MM.1S (cell line): ENCODE measurements at regions not wholly inside any gene's neighbourhood (a gene's known extent, or its start where the extent isn't known, plus 50 kb on each side); places are given as distances from the start of the nearest gene placed in this dataset.

Source experiments
- DNase-seq: peaks from one replicate; pipeline ENCODE4 v3.0.0-alpha.2; 2015
- H2AFZ ChIP-seq: fragments of 300-600 bp; sonication (generic); 2 replicates; pipeline ENCODE4 v1.6.0; 2016; ENCODE audit warnings: antibody characterized with exemption, low read length
- H3F3A ChIP-seq: fragments of 300-600 bp; sonication (generic); 2 replicates; pipeline ENCODE4 v1.6.1; 2016; ENCODE audit warnings: mild to moderate bottlenecking, antibody characterized with exemption, low read length, moderate library complexity, mixed read lengths; ENCODE audit not compliant: insufficient read depth
- H3K27ac ChIP-seq: fragments of 300-600 bp; sonication (generic); 2 replicates; pipeline ENCODE4 v1.5.1; 2016; ENCODE audit warnings: mild to moderate bottlenecking, low read length
- H3K27me3 ChIP-seq: fragments of 300-600 bp; sonication (generic); replicated peaks from 2 replicates; pipeline ENCODE4 v1.6.0; 2016; ENCODE audit warnings: low read length; ENCODE audit not compliant: insufficient read depth
- H3K36me3 ChIP-seq: fragments of 300-600 bp; sonication (generic); replicated peaks from 2 replicates; pipeline ENCODE4 v1.6.1; 2016; ENCODE audit warnings: mild to moderate bottlenecking, low read length, mixed read lengths; ENCODE audit not compliant: insufficient read depth
- H3K4me1 ChIP-seq: fragments of 300-600 bp; sonication (generic); 2 replicates; pipeline ENCODE4 v1.6.1; 2016; ENCODE audit warnings: low read length, mixed read lengths
- H3K4me2 ChIP-seq: fragments of 300-600 bp; sonication (generic); 2 replicates; pipeline ENCODE4 v1.6.0; 2016; ENCODE audit warnings: low read depth, low read length
- H3K4me3 ChIP-seq: fragments of 300-600 bp; sonication (generic); 2 replicates; pipeline ENCODE4 v1.5.1; 2016; ENCODE audit warnings: low read length, mixed read lengths
- H3K79me2 ChIP-seq: fragments of 300-600 bp; sonication (generic); 2 replicates; pipeline ENCODE4 v1.6.1; 2016; ENCODE audit warnings: mixed run types, low read length, mixed read lengths
- H3K9ac ChIP-seq: fragments of 300-600 bp; sonication (generic); 2 replicates; pipeline ENCODE4 v1.6.1; 2016; ENCODE audit warnings: low read length, mixed read lengths
- H3K9me2 ChIP-seq: fragments of 300-600 bp; sonication (generic); replicated peaks from 2 replicates; pipeline ENCODE4 v1.6.1; 2016; ENCODE audit warnings: mild to moderate bottlenecking, low read length, mixed read lengths; ENCODE audit not compliant: insufficient read depth
- H3K9me3 ChIP-seq: fragments of 300-600 bp; sonication (generic); replicated peaks from 2 replicates; pipeline ENCODE4 v1.6.1; 2016; ENCODE audit warnings: mild to moderate bottlenecking, low read length, mixed read lengths; ENCODE audit not compliant: insufficient read depth
- H4K20me1 ChIP-seq: fragments of 300-600 bp; sonication (generic); 2 replicates; pipeline ENCODE4 v1.6.1; 2016; ENCODE audit warnings: mild to moderate bottlenecking, low read length, moderate library complexity, mixed read lengths; ENCODE audit not compliant: insufficient read depth
- CTCF ChIP-seq: fragments of 300-600 bp; sonication (generic); IDR thresholded peaks from 2 replicates; pipeline ENCODE4 v1.5.1; 2016; ENCODE audit warnings: antibody characterized with exemption, low read length, mixed read lengths
- EZH2 ChIP-seq: fragments of 300-600 bp; sonication (generic); optimal IDR thresholded peaks from 2 replicates; pipeline ENCODE3; 2017; ENCODE audit warnings: low read depth, mild to moderate bottlenecking, antibody characterized with exemption, low read length, mixed read lengths
- EZH2phosphoT487 ChIP-seq: fragments of 300-600 bp; sonication (generic); IDR thresholded peaks from 2 replicates; pipeline ENCODE4 v1.6.1; 2018; ENCODE audit warnings: antibody characterized with exemption, low read length

- H4K20me1 ChIP-seq = no peaks in the 10 kb centered on the region
- no peaks in the 10 kb centered on the region for H3K9me2 ChIP-seq
- H3K27ac ChIP-seq = no peak overlapping the region
Observed at GRCh38 chr20:23235173-23236027, 115.2 kb upstream of the NXT1 start.

GRCh38 chr20:23234311-23235078, 116.1 kb upstream of the NXT1 start:
- Histone ChIP-seq H3K4me3 (no peak overlapping the region), H3K36me3 (no peaks in the 10 kb centered on the region), H3K79me2 (no peaks in the 10 kb centered on the region), H3K4me2 (no peak overlapping the region), H2AFZ (no peak overlapping the region), H3F3A (no peaks in the 10 kb centered on the region), H3K9ac (no peak overlapping the region), H4K20me1 (no peaks in the 10 kb centered on the region), H3K4me1 (no peaks in the 10 kb centered on the region), H3K9me2 (no peaks in the 10 kb centered on the region), H3K27ac (no peak overlapping the region), H3K27me3 (no peaks in the 10 kb centered on the region), H3K9me3 (no peaks in the 10 kb centered on the region)
- no peak for DNase-seq
- no peak for TF ChIP-seq CTCF
- TF ChIP-seq EZH2phosphoT487 = no peak
- no peak for TF ChIP-seq EZH2

More at GRCh38 chr20:23235173-23236027, 115.2 kb upstream of the NXT1 start:
- Histone ChIP-seq H3K36me3 (no peaks in the 10 kb centered on the region), H3K9me3 (no peaks in the 10 kb centered on the region), H3K4me1 (no peaks in the 10 kb centered on the region), H2AFZ (no peak overlapping the region), H3K9ac (no peak overlapping the region), H3K4me2 (no peak overlapping the region), H3K79me2 (no peaks in the 10 kb centered on the region), H3K4me3 (no peak overlapping the region), H3F3A (no peaks in the 10 kb centered on the region), H3K27me3 (no peaks in the 10 kb centered on the region)
- peak; percentile 67 for TF ChIP-seq CTCF
- TF ChIP-seq EZH2phosphoT487 = no peak
- no peak for TF ChIP-seq EZH2
- peak; percentile 13 for DNase-seq

GRCh38 chr20:23233341-23233740, 117.2 kb upstream of the NXT1 start:
- H4K20me1 ChIP-seq = no peaks in the 10 kb centered on the region
- no peak overlapping the region for H3K9ac ChIP-seq
- TF ChIP-seq EZH2 = no peak
- no peak for TF ChIP-seq EZH2phosphoT487
- TF ChIP-seq CTCF = no peak
- H3F3A ChIP-seq = no peaks in the 10 kb centered on the region
- no peaks in the 10 kb centered on the region for H3K79me2 ChIP-seq
- H3K9me2 ChIP-seq = no peaks in the 10 kb centered on the region
- no peaks in the 10 kb centered on the region for H3K27me3 ChIP-seq
- DNase-seq = no peak
- no peaks in the 10 kb centered on the region for H3K36me3 ChIP-seq
- H3K9me3 ChIP-seq = no peaks in the 10 kb centered on the region
- H3K4me2 ChIP-seq = no peak overlapping the region
- no peak overlapping the region for H3K27ac ChIP-seq
- no peaks in the 10 kb centered on the region for H3K4me1 ChIP-seq
- H3K4me3 ChIP-seq = no peak overlapping the region
- no peak overlapping the region for H2AFZ ChIP-seq
